ENCODE measurements at regions not wholly inside any gene's neighbourhood (a gene's known extent, or its start where the extent isn't known, plus 50 kb on each side); places are given as distances from the start of the nearest gene placed in this dataset.

DNA sequence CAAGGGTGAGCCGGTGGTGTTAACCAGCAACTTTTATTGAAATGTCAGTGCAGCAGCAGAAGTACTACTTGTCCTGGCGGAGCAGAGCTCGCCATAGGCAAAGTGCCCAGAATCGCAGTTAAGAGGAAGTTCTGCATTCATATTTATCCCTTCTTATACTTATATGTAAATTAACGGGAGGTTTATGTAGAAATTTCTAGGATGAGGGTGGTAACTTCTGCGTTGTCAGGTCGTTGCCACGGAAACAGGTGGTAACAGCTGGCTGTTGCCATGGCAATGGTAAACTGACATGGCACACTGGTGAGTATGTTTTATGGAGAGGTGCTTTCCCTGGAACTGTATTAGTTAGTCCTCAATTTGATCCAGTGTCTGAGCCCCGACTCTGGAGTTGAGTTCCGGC lies 2494.9 kb upstream of the PCDH20 start:
- Histone ChIP-seq H3K27me3 (ENCODE audit: control insufficient read depth, low read length) (no peaks in the 10 kb centered on the region), H3K9me3 (ENCODE audit: control insufficient read depth, insufficient read depth, low read length) (no peaks in the 10 kb centered on the region), H3K79me2 (ENCODE audit: control insufficient read depth, low read length) (no peaks in the 10 kb centered on the region), H3K4me1 (ENCODE audit: control insufficient read depth, low read length) (no peaks in the 10 kb centered on the region), H3F3A (ENCODE audit: control insufficient read depth, insufficient read depth) (no peaks in the 10 kb centered on the region), H3K4me2 (ENCODE audit: low read length) (no peak overlapping the region), H3K9me2 (replicated peaks; ENCODE audit: control insufficient read depth, low read length) (no peaks in the 10 kb centered on the region), H3K4me3 (ENCODE audit: low read length) (no peak overlapping the region), H4K20me1 (ENCODE audit: control insufficient read depth, insufficient read depth, low read depth, low read length) (no peaks in the 10 kb centered on the region), H3K36me3 (ENCODE audit: control insufficient read depth, low read length) (no peaks in the 10 kb centered on the region), H3K27ac (ENCODE audit: low read depth, low read length) (no peak overlapping the region)
- no peak for TF ChIP-seq EZH2phosphoT487 (IDR thresholded peaks at IDR 0.05; ENCODE audit: borderline replicate concordance, low read length)
- TF ChIP-seq, protein P1, sequence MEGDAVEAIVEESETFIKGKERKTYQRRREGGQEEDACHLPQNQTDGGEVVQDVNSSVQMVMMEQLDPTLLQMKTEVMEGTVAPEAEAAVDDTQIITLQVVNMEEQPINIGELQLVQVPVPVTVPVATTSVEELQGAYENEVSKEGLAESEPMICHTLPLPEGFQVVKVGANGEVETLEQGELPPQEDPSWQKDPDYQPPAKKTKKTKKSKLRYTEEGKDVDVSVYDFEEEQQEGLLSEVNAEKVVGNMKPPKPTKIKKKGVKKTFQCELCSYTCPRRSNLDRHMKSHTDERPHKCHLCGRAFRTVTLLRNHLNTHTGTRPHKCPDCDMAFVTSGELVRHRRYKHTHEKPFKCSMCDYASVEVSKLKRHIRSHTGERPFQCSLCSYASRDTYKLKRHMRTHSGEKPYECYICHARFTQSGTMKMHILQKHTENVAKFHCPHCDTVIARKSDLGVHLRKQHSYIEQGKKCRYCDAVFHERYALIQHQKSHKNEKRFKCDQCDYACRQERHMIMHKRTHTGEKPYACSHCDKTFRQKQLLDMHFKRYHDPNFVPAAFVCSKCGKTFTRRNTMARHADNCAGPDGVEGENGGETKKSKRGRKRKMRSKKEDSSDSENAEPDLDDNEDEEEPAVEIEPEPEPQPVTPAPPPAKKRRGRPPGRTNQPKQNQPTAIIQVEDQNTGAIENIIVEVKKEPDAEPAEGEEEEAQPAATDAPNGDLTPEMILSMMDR (IDR thresholded peaks at IDR 0.05; ENCODE audit: low read depth, low read length, poor library complexity, severe bottlenecking), result no peak

DNA sequence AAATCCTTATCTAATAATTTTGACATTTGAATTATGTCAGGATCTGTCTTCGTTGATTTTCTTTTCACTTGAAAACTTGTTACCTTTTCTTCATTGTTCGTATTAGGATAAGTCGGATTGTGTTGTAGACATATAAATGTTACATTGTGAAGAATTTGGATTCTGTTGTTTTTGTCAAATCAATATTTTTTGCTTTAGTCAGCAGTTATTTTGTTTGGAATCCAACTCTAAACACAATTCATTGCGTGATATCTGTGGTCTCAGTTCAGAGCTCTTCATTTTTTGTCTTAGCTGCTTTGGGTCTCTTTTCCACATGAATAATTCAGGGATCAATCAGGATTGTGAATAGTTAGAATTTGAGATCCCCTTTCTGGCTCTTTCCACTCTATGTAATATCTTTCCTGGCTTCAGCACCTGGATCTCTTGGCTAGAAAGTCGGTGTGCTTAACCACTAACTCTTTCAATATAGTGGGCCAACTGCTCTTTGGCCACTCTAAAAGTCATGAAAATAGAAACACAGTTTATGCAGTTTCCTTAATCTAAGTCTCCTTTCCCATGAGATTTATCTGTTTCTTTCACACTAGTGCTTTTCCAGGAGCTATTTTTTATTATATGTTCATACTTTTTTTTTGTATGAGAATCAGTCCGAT lies 2494.2 kb upstream of the PCDH20 start:
- H3K4me3 ChIP-seq (ENCODE audit: low read length), result no peak overlapping the region
- H3K79me2 ChIP-seq (ENCODE audit: control insufficient read depth, low read length), result no peaks in the 10 kb centered on the region

DNA sequence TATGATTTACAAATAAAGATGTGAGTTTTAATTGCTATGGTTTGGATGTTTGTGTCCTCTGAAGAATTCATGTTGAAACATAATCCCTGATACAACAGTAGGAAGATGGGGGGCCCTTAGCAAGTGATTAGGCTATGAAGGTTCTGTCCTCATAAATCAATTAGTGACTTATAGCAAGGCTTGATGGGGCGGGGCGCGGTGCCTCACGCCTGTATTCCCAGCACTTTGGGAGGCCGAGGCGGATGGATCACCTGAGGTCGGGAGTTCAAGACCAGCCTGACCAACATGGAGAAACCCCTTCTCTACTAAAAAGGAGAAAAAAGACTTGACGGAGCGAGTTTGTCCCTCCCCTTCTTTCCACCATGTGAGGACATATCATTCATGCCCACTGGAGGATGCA lies 2486.5 kb upstream of the PCDH20 start:
- H3K4me1 ChIP-seq (ENCODE audit: control insufficient read depth, low read length), result no peaks in the 10 kb centered on the region
- no peak overlapping the region for H3K4me3 ChIP-seq (ENCODE audit: low read length)
- TF ChIP-seq EZH2phosphoT487 (IDR thresholded peaks at IDR 0.05; ENCODE audit: borderline replicate concordance, low read length), result no peak
- TF ChIP-seq, protein P1 (IDR thresholded peaks at IDR 0.05; ENCODE audit: low read depth, low read length, poor library complexity, severe bottlenecking), result no peak
- no peaks in the 10 kb centered on the region for H3K27me3 ChIP-seq (ENCODE audit: control insufficient read depth, low read length)
- H3K36me3 ChIP-seq (ENCODE audit: control insufficient read depth, low read length), result no peaks in the 10 kb centered on the region
- H3K79me2 ChIP-seq (ENCODE audit: control insufficient read depth, low read length), result no peaks in the 10 kb centered on the region
- H3K27ac ChIP-seq (ENCODE audit: low read depth, low read length), result no peak overlapping the region
- no peaks in the 10 kb centered on the region; the same call in 1 of the 2 replicates for H3K9me2 ChIP-seq (replicated peaks; ENCODE audit: control insufficient read depth, low read length)
- H4K20me1 ChIP-seq (ENCODE audit: control insufficient read depth, insufficient read depth, low read depth, low read length), result no peaks in the 10 kb centered on the region
- H3F3A ChIP-seq (ENCODE audit: control insufficient read depth, insufficient read depth), result no peaks in the 10 kb centered on the region
- no peaks in the 10 kb centered on the region for H3K9me3 ChIP-seq (ENCODE audit: control insufficient read depth, insufficient read depth, low read length)
- no peak overlapping the region for H3K4me2 ChIP-seq (ENCODE audit: low read length)

More for the DNA sequence above, 2494.2 kb upstream of the PCDH20 start:
- no peak overlapping the region for H3K27ac ChIP-seq (ENCODE audit: low read depth, low read length)
- H3K9me2 ChIP-seq (replicated peaks; ENCODE audit: control insufficient read depth, low read length), result no peaks in the 10 kb centered on the region
- no peaks in the 10 kb centered on the region for H3K9me3 ChIP-seq (ENCODE audit: control insufficient read depth, insufficient read depth, low read length)
- TF ChIP-seq EZH2phosphoT487 (IDR thresholded peaks at IDR 0.05; ENCODE audit: borderline replicate concordance, low read length), result no peak
- TF ChIP-seq, protein P1 (IDR thresholded peaks at IDR 0.05; ENCODE audit: low read depth, low read length, poor library complexity, severe bottlenecking), result no peak
- H3K36me3 ChIP-seq (ENCODE audit: control insufficient read depth, low read length), result no peaks in the 10 kb centered on the region
- H3F3A ChIP-seq (ENCODE audit: control insufficient read depth, insufficient read depth), result no peaks in the 10 kb centered on the region
- no peaks in the 10 kb centered on the region for H4K20me1 ChIP-seq (ENCODE audit: control insufficient read depth, insufficient read depth, low read depth, low read length)
- no peak overlapping the region for H3K4me2 ChIP-seq (ENCODE audit: low read length)
- H3K27me3 ChIP-seq (ENCODE audit: control insufficient read depth, low read length), result no peaks in the 10 kb centered on the region
- H3K4me1 ChIP-seq (ENCODE audit: control insufficient read depth, low read length), result no peaks in the 10 kb centered on the region
